Retinal pigment epithelial cell (primary cell): ENCODE measurements at regions not wholly inside any gene's neighbourhood (a gene's known extent, or its start where the extent isn't known, plus 50 kb on each side); places are given as distances from the start of the nearest gene placed in this dataset.

Source experiments
- DNase-seq: peaks from one replicate; pipeline ENCODE4 v3.0.0-alpha.2; 2010; ENCODE audit warnings: low read depth
- H3K4me3 ChIP-seq: 2 replicates; pipeline ENCODE4 v1.5.1; 2011; ENCODE audit warnings: mild to moderate bottlenecking, low read length, control low read depth, moderate library complexity
- CTCF ChIP-seq: conservative IDR thresholded peaks from 2 replicates; pipeline ENCODE4 v1.5.1; 2011; ENCODE audit warnings: low read depth, low read length, control low read depth, inconsistent platforms

- no peak for TF ChIP-seq CTCF
- no peak for DNase-seq
- H3K4me3 ChIP-seq, result no peak overlapping the region
These were observed 1540.6 kb upstream of the GBE1 start for GRCh38 chr3:83302091-83302490.

GRCh38 chr3:83317605-83318004 is 1556.2 kb upstream of the GBE1 start:
- TF ChIP-seq CTCF, result no peak
- DNase-seq, result no peak

GRCh38 chr3:83320726-83321125 is 1559.3 kb upstream of the GBE1 start:
- no peak for TF ChIP-seq CTCF
- no peak overlapping the region for H3K4me3 ChIP-seq
- DNase-seq, result no peak

More at GRCh38 chr3:83317605-83318004, 1556.2 kb upstream of the GBE1 start:
- no peak overlapping the region for H3K4me3 ChIP-seq

- TF ChIP-seq CTCF, result no peak
- H3K4me3 ChIP-seq, result no peak overlapping the region
- DNase-seq, result no peak
These were observed 1560.0 kb upstream of the GBE1 start for GRCh38 chr3:83321457-83321856.

- no peak for DNase-seq
- TF ChIP-seq CTCF, result no peak
- no peak overlapping the region for H3K4me3 ChIP-seq
These were observed 1560.4 kb upstream of the GBE1 start for GRCh38 chr3:83321891-83322290.

GRCh38 chr3:83354205-83354604 is 1592.8 kb upstream of the GBE1 start:
- no peak overlapping the region for H3K4me3 ChIP-seq
- TF ChIP-seq CTCF, result no peak
- no peak for DNase-seq

- no peak for TF ChIP-seq CTCF
- no peak overlapping the region for H3K4me3 ChIP-seq
- no peak for DNase-seq
These were observed 1565.5 kb upstream of the CADM2 start for GRCh38 chr3:83393276-83393675.
